NCI-H2107 treated with DMSO at 0.1 percent for 48 hours (cell line): ENCODE measurements at regions not wholly inside any gene's neighbourhood (a gene's known extent, or its start where the extent isn't known, plus 50 kb on each side); places are given as distances from the start of the nearest gene placed in this dataset.

ENCODE experiments used
- DNase-seq: peaks from one replicate; lab custom pipeline; 2025; ENCODE audit not compliant: unreplicated experiment; lab: John Stamatoyannopoulos, UW

- DNase-seq, result no peak
Observed at GRCh38 chr7:52285689-52286088, 749.7 kb upstream of the POM121L12 start.

DNA sequence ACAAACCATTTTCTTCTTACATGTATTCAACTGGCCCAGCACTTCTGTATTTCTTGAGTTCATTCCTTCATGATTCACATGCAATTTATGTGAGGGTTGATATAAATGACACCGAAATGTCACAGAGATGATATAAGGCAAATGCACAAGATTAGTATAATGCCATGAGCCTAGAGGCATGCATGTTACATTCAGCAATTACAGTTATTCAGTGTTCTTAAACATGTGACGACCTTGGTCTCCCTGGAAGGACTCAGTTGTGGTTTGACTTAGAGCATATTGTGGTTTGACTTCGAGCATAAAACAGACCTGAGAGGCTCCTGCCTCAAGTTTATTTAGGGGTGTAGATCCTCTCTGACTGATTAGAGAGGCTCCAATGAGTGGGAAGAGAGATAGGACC lies 752.1 kb upstream of the POM121L12 start:
- no peak for DNase-seq

DNA sequence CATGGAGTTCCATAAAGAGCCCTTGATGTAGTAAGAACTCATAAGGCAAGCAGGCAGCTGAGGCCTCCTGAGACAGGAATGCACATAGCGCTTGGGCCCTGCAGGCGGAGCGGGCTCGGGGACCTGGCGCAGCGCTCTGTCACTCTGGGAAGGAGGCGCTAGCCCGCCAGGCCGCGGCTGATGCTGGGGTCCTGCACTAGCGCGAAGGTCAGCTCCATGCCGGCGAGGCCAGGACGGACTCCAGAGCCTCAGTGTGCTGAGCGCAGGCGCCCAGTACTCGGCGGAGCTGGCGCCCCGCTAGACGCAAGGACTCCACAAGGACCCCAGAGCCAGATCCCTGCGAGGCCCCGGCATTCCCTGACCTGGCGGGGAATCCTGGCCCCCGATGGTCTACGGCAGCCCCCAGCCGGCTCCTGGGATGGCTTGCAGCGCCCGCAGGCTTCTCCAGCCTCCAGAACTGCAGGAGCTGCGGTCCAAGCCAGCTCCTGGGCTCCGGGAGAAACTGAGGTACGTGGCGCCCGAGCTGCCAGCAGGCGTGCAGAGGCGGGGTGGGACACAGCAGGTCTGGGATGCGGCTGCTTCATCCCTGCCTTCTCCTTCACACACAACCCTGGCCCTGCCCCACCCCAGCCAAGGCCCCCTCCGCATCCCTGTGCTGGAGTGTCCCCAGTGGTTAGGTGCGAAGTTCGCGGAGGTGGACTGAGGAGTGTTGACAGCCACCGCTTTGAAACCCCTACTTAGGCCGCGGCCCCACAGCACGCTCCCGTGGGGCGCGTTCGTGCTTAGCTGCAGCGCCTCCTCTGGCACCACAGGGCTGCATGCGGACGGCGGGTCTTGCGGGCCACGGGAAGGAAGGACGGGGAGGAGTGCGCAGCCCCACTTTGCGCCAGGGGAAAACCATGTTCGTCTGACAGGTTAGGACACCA lies 761.5 kb upstream of the POM121L12 start:
- DNase-seq, result no peak

GRCh38 chr7:52271703-52272102 lies 763.7 kb upstream of the POM121L12 start:
- no peak for DNase-seq

GRCh38 chr7:52270301-52270700 lies 765.1 kb upstream of the POM121L12 start:
- no peak for DNase-seq

DNA sequence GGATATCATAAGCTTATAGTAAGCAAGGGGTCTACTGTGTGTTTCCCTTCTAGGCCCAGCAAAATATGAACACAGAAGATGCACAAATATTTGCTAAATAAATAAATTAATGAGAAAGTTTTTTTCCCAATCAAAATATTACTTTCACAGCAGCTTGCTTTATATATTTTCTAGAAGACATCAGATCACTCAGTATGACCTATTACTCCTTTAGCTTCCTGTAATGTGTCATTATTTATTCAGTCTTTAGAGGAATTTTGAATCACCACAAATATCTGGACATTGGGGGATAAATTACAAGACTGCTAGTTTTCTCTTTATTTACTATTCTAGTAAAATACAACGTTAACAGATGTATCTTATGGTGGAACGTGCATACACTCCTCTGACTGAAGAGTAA lies 765.8 kb upstream of the POM121L12 start:
- no peak for DNase-seq

DNA sequence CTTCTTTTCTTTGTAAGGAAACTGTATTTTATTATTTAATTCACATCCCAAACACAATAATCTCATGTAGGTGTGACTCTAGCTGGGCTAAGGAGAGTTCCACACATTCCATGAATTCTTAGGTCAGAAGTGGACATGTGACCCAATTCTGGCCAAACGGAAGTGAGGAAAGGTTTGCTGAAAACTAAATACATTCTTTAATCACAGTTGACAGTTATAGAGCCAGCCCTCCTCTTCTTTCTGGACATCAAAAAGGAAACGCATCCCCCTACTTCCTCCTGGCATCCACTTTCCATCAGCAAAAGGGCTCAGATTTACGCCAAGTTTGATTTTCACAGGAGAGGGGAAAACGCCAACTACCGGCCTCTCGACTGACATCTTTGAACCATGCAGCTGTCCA lies 774.4 kb upstream of the POM121L12 start:
- DNase-seq, result no peak

GRCh38 chr7:52260046-52260665 lies 775.3 kb upstream of the POM121L12 start:
- no peak for DNase-seq

DNA sequence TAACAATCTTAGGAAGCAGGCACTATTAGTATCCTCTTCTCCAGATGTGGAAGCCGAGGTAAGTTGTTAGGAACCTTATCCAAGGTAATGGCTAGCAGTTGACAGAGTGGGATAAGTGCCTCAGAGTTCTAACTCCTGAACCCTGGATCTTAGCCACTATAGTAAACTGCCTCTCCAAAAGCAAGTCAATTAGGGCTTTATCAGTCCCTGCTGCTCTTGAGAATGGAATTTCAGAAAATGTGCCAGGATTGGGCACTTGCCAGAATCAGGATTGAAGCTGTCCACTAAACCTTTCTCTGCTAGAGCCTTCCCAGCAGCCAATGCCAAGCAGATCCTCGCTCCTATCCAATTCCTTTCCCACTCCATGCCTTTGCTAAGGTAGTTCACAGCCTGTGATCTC lies 777.5 kb upstream of the POM121L12 start:
- DNase-seq, result no peak

GRCh38 chr7:52254396-52255010 lies 780.9 kb upstream of the POM121L12 start:
- DNase-seq, result no peak

- no peak for DNase-seq
Observed at GRCh38 chr7:52253953-52254352, 781.5 kb upstream of the POM121L12 start.

DNA sequence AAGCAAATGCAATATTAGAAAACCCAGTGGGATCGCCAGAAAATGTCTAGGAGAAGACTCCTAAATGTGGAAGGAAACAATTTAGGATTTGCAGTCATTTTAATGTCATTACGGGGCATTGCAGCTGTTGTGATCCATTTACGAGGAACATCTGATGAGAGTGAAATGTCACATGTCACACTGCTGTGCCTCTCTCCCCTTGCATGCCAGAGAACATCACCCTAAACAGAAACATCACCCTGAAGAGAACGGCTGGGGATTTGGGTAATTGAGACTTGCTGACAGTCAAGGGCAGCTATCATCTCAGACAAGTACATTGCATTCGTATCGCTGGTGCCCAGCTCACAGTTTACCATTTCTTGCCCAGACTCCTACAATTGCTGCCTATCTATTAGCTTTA lies 785.7 kb upstream of the POM121L12 start:
- no peak for DNase-seq

GRCh38 chr7:52247518-52247917 lies 787.9 kb upstream of the POM121L12 start:
- no peak for DNase-seq

GRCh38 chr7:52243685-52244084 lies 791.7 kb upstream of the POM121L12 start:
- DNase-seq, result no peak

GRCh38 chr7:52233248-52233647 lies 802.2 kb upstream of the POM121L12 start:
- no peak for DNase-seq

DNA sequence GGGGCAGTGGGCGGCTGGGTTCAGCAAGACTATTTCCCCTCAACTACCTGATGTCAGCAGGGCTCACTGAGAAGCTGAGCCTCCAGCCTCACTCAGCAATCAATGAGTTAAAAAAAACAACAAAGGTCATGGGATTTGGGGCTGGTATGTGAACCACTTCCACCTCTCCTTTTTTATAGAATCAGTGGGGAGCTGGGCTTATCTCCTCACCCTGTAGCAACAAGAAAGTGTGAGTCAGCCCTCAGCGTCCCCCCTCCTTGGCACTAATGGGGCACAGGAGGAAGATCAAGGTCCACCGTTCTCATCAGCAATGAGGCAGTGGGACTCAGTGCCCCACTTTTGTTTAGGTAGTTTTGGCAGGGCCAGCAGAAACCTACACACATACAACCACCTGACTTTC lies 823.5 kb upstream of the POM121L12 start:
- no peak for DNase-seq

- no peak for DNase-seq
Observed at GRCh38 chr7:52209614-52210013, 825.8 kb upstream of the POM121L12 start.

DNA sequence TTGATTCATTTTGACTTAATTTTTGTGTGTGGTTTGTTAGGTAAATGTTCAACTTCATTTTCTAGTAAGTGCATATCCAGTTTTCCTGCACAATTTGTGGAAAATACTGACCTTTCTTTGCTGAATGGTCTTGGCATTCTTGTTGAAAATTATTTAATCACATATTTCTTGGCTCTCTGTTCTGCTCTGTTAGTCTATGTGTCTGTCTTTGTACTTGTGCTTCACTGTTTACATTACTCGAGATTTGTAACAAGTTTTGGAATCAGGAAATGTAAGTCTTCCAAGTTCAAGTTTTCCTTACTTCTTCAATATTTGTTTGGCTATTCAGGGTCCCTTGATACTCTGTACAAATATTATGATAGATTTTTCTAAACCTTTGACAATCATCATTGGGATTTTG lies 838.2 kb upstream of the POM121L12 start:
- no peak for DNase-seq

GRCh38 chr7:52195664-52196063 lies 839.8 kb upstream of the POM121L12 start:
- no peak for DNase-seq

DNA sequence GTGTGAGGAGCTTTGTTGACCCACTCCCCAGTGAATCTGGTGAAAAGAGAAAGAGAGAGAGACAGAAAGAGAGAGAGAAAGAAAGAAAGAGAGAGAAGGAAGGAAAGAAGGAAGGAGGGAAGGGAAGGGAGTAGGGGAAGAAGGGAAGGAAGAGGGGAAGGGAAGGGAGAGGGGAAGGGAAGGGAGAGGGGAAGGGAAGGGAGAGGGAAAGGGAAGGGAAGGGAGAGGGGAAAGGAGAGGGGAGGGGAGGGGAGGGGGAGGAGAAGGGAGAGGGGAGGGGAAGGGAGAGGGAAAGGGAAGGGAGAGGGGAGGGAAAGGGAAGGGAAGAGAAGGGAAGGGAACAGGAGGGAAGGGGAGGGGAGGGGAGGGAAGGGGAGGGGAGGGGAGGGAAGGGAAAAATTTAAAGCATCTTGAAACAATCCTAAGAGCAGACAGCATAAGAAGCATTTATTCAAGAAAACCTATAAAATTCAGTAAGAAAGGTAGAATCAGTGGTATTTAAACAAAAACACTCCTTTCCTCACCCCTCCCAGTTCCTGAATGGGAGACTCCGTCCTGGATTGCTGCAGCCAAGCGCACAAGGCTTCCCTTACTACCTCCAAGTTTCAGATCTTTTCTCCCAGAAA lies 846.2 kb upstream of the POM121L12 start:
- no peak for DNase-seq

DNA sequence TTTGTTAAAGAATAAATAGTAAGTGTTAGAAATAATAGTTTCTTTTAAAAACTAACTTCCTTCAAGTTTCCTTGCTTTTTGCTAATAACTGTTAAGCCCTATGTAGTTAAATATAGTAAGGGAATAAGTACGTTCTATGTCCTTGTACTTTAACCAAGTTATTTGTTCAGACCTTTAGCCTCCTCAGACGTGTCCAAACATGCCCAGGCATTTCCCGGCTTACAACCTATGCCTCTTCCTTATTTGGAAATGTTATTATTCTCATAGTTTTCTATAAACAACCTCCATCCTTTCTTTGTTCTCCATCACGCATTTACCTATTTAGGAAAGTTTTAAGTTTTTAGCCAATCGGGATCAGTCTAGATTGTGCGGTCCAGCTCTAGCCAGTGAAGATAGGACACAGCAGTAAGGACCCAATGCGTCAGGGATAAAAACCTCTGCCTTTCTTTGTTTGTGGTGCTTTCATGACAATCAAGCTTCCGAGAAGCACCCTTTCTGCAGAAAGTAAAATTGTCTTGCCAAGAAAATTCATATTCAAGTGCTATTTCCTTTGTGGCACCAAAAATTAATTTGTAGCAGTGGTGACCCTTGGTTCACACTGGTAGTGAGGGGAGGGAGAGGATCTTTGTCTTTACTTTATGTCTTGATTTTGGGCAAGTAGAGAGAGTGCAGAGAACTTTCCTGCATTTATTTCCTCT lies 851.3 kb upstream of the POM121L12 start:
- no peak for DNase-seq
